Mucosa of rectum (tissue), 2 donors: ENCODE measurements at regions not wholly inside any gene's neighbourhood (a gene's known extent, or its start where the extent isn't known, plus 50 kb on each side); places are given as distances from the start of the nearest gene placed in this dataset.
"Not testable (repeated sequence)": the region's sequence is repeated elsewhere in the genome, so short reads cannot be mapped to it uniquely, and the experiment has no call there.

ENCODE experiments used
- H3K27ac ChIP-seq, 2 donors: one replicate each; pipeline ENCODE4 v1.7.0; 2013; ENCODE audit warnings: inconsistent platforms in 2 of 2, low read depth in 2 of 2, low read length in 2 of 2
- H3K27me3 ChIP-seq, 2 donors: one replicate each; pipeline ENCODE4 v1.7.0; 2013; ENCODE audit warnings: low read length in 2 of 2; ENCODE audit not compliant: control insufficient read depth in 2 of 2, insufficient read depth in 2 of 2
- H3K36me3 ChIP-seq, 2 donors: one replicate each; pipeline ENCODE4 v1.7.0; 2013; ENCODE audit warnings: low read length in 2 of 2; ENCODE audit not compliant: control insufficient read depth in 2 of 2, insufficient read depth in 2 of 2
- H3K4me1 ChIP-seq, 2 donors: one replicate each; pipeline ENCODE4 v1.7.0; 2013; ENCODE audit warnings: low read length in 2 of 2, mild to moderate bottlenecking in 1 of 2; ENCODE audit not compliant: control insufficient read depth in 2 of 2, insufficient read depth in 2 of 2
- H3K4me3 ChIP-seq, 2 donors: one replicate each; pipeline ENCODE4 v1.7.0; 2013; ENCODE audit warnings: low read length in 2 of 2
- H3K9ac ChIP-seq, 2 donors: one replicate each; pipeline ENCODE4 v1.7.0; 2013; ENCODE audit warnings: low read length in 2 of 2, low read depth in 1 of 2, mild to moderate bottlenecking in 1 of 2
- H3K9me3 ChIP-seq, 2 donors: one replicate each; pipeline ENCODE4 v1.7.0; 2013; ENCODE audit warnings: low read length in 2 of 2; ENCODE audit not compliant: control insufficient read depth in 2 of 2
- donor health status: healthy.
- donor health status: Normal muscosa, but diverticular disease.

- Histone ChIP-seq H3K27me3 (no peaks in the 10 kb centered on the region), H3K4me3 (no peak overlapping the region), H3K9ac (no peak overlapping the region), H3K27ac (no peak overlapping the region), H3K36me3 (no peaks in the 10 kb centered on the region), H3K9me3 (no peaks in the 10 kb centered on the region), H3K4me1 (no peaks in the 10 kb centered on the region)
These were observed 156.1 kb upstream of the TRIB2 start for GRCh38 chr2:12560618-12561017.

GRCh38 chr2:12567411-12567810 is 149.3 kb upstream of the TRIB2 start:
- H3K36me3 ChIP-seq: no peaks in the 10 kb centered on the region
- no peak overlapping the region for H3K9ac ChIP-seq
- no peaks in the 10 kb centered on the region for H3K4me1 ChIP-seq
- no peaks in the 10 kb centered on the region for H3K9me3 ChIP-seq
- no peak overlapping the region for H3K4me3 ChIP-seq
- H3K27ac ChIP-seq: no peak overlapping the region
- no peaks in the 10 kb centered on the region for H3K27me3 ChIP-seq

GRCh38 chr2:12569510-12569909 is 147.2 kb upstream of the TRIB2 start:
- H3K36me3 ChIP-seq, H3K27me3 ChIP-seq, H3K4me1 ChIP-seq, H3K4me3 ChIP-seq, H3K27ac ChIP-seq, H3K9ac ChIP-seq, H3K9me3 ChIP-seq: not testable (repeated sequence)

GRCh38 chr2:12569929-12570328 is 146.8 kb upstream of the TRIB2 start:
- H3K27ac ChIP-seq, H3K9me3 ChIP-seq, H3K4me1 ChIP-seq, H3K4me3 ChIP-seq, H3K27me3 ChIP-seq, H3K9ac ChIP-seq, H3K36me3 ChIP-seq: not testable (repeated sequence)

GRCh38 chr2:12577091-12577490 is 139.6 kb upstream of the TRIB2 start:
- H3K36me3 ChIP-seq: no peaks in the 10 kb centered on the region
- no peak overlapping the region for H3K9ac ChIP-seq
- no peaks in the 10 kb centered on the region for H3K9me3 ChIP-seq
- no peak overlapping the region for H3K4me3 ChIP-seq
- no peaks in the 10 kb centered on the region for H3K27me3 ChIP-seq
- H3K27ac ChIP-seq: no peak overlapping the region
- no peaks in the 10 kb centered on the region for H3K4me1 ChIP-seq

- Histone ChIP-seq H3K36me3 (no peaks in the 10 kb centered on the region), H3K9ac (no peak overlapping the region), H3K9me3 (no peaks in the 10 kb centered on the region), H3K4me1 (no peaks in the 10 kb centered on the region), H3K27me3 (no peaks in the 10 kb centered on the region), H3K27ac (no peak overlapping the region), H3K4me3 (no peak overlapping the region)
These were observed 139.0 kb upstream of the TRIB2 start for GRCh38 chr2:12577567-12578253.

- no peaks in the 10 kb centered on the region for H3K27me3 ChIP-seq
- no peak overlapping the region for H3K4me3 ChIP-seq
- H3K9me3 ChIP-seq: no peaks in the 10 kb centered on the region
- no peak overlapping the region for H3K27ac ChIP-seq
- H3K4me1 ChIP-seq: no peaks in the 10 kb centered on the region
- no peaks in the 10 kb centered on the region for H3K36me3 ChIP-seq
- no peak overlapping the region for H3K9ac ChIP-seq
These were observed 137.7 kb upstream of the TRIB2 start for GRCh38 chr2:12579018-12579417.

- H3K9me3 ChIP-seq: no peaks in the 10 kb centered on the region
These were observed 132.4 kb upstream of the TRIB2 start for GRCh38 chr2:12584338-12584737.

GRCh38 chr2:12585784-12586183 is 131.0 kb upstream of the TRIB2 start:
- Histone ChIP-seq H3K9ac (no peak overlapping the region), H3K27ac (no peak overlapping the region), H3K4me1 (no peaks in the 10 kb centered on the region), H3K4me3 (no peak overlapping the region), H3K36me3 (no peaks in the 10 kb centered on the region), H3K9me3 (no peaks in the 10 kb centered on the region), H3K27me3 (no peaks in the 10 kb centered on the region)

More at GRCh38 chr2:12584338-12584737, 132.4 kb upstream of the TRIB2 start:
- H3K4me3 ChIP-seq: no peak overlapping the region
- no peaks in the 10 kb centered on the region for H3K36me3 ChIP-seq
- H3K4me1 ChIP-seq: no peaks in the 10 kb centered on the region
- no peaks in the 10 kb centered on the region for H3K27me3 ChIP-seq
- H3K9ac ChIP-seq: no peak overlapping the region
- H3K27ac ChIP-seq: no peak overlapping the region

- no peaks in the 10 kb centered on the region for H3K36me3 ChIP-seq
- H3K27ac ChIP-seq: no peak overlapping the region
- H3K4me3 ChIP-seq: no peak overlapping the region
- H3K27me3 ChIP-seq: no peaks in the 10 kb centered on the region
- no peak overlapping the region for H3K9ac ChIP-seq
- H3K4me1 ChIP-seq: no peaks in the 10 kb centered on the region
- no peaks in the 10 kb centered on the region for H3K9me3 ChIP-seq
These were observed 129.5 kb upstream of the TRIB2 start for GRCh38 chr2:12587228-12587627.
